Subcutaneous abdominal adipose tissue (tissue), 5 donors: ENCODE measurements at regions not wholly inside any gene's neighbourhood (a gene's known extent, or its start where the extent isn't known, plus 50 kb on each side); places are given as distances from the start of the nearest gene placed in this dataset.

Experiments used
- H3K27ac ChIP-seq: one replicate; pipeline ENCODE4 v1.7.0; 2013; ENCODE audit warnings: low read depth, mild to moderate bottlenecking, inconsistent platforms, low read length, moderate library complexity
- H3K27me3 ChIP-seq, 5 donors: one replicate each; pipeline ENCODE4 v1.7.0; 2013; ENCODE audit warnings: low read length in 5 of 5, inconsistent platforms in 1 of 5; ENCODE audit not compliant: control insufficient read depth in 5 of 5, insufficient read depth in 4 of 5
- H3K36me3 ChIP-seq, 5 donors: one replicate each; pipeline ENCODE4 v1.7.0; 2013; ENCODE audit warnings: low read length in 5 of 5; ENCODE audit not compliant: control insufficient read depth in 5 of 5, insufficient read depth in 5 of 5
- H3K4me1 ChIP-seq, 5 donors: one replicate each; pipeline ENCODE4 v1.7.0; 2013; ENCODE audit warnings: low read length in 5 of 5, mild to moderate bottlenecking in 3 of 5, moderate library complexity in 1 of 5; ENCODE audit not compliant: control insufficient read depth in 5 of 5, insufficient read depth in 5 of 5
- H3K4me3 ChIP-seq, 5 donors: one replicate each; pipeline ENCODE4 v1.7.0; 2013; ENCODE audit warnings: low read length in 5 of 5, low read depth in 1 of 5
- H3K9ac ChIP-seq, 5 donors: one replicate each; pipeline ENCODE4 v1.7.0; 2013; ENCODE audit warnings: low read length in 5 of 5, mild to moderate bottlenecking in 4 of 5, moderate library complexity in 3 of 5
- H3K9me3 ChIP-seq, 5 donors: one replicate each; pipeline ENCODE4 v1.7.0; 2013; ENCODE audit warnings: low read length in 5 of 5; ENCODE audit not compliant: control insufficient read depth in 5 of 5
- donor health status: healthy.
- donor health status: healthy.
- donor health status: healthy.
- donor health status: healthy.
- donor health status: healthy.

- Histone ChIP-seq H3K9ac (no peak overlapping the region), H3K27ac (no peak overlapping the region)
These were observed 1671.9 kb downstream of the NCAM2 start for GRCh38 chr21:22670148-22670547.

GRCh38 chr21:22679207-22679606, 1681.0 kb downstream of the NCAM2 start:
- Histone ChIP-seq H3K4me1 (no peaks in the 10 kb centered on the region), H3K9me3 (no peaks in the 10 kb centered on the region), H3K9ac (no peak overlapping the region), H3K27me3 (no peaks in the 10 kb centered on the region), H3K4me3 (no peak overlapping the region), H3K27ac (no peak overlapping the region), H3K36me3 (no peaks in the 10 kb centered on the region)

More at GRCh38 chr21:22670148-22670547, 1671.9 kb downstream of the NCAM2 start:
- H3K4me3 ChIP-seq, result no peak overlapping the region
- peaks cover 0 to 3% (median 0%) of the 10 kb centered on the region in 5 donors for H3K9me3 ChIP-seq
- H3K36me3 ChIP-seq, result no peaks in the 10 kb centered on the region
- no peaks in the 10 kb centered on the region for H3K4me1 ChIP-seq
- H3K27me3 ChIP-seq, result no peaks in the 10 kb centered on the region

GRCh38 chr21:22691658-22692057, 1693.4 kb downstream of the NCAM2 start:
- Histone ChIP-seq H3K36me3 (no peaks in the 10 kb centered on the region), H3K4me3 (no peak overlapping the region), H3K9ac (no peak overlapping the region), H3K4me1 (no peaks in the 10 kb centered on the region), H3K27me3 (no peaks in the 10 kb centered on the region), H3K9me3 (peaks cover 0 to 16% (median 14%) of the 10 kb centered on the region in 5 donors), H3K27ac (no peak overlapping the region)

- Histone ChIP-seq H3K4me1 (no peaks in the 10 kb centered on the region), H3K9me3 (no peaks in the 10 kb centered on the region), H3K36me3 (no peaks in the 10 kb centered on the region)
These were observed 1705.3 kb downstream of the NCAM2 start for GRCh38 chr21:22703521-22703920.

GRCh38 chr21:22710721-22711120, 1712.5 kb downstream of the NCAM2 start:
- Histone ChIP-seq H3K4me3 (no peak overlapping the region), H3K27me3 (no peaks in the 10 kb centered on the region), H3K36me3 (no peaks in the 10 kb centered on the region), H3K4me1 (peaks cover 0 to 13% (median 0%) of the 10 kb centered on the region in 5 donors), H3K9me3 (no peaks in the 10 kb centered on the region), H3K9ac (no peak overlapping the region), H3K27ac (no peak overlapping the region)

More at GRCh38 chr21:22703521-22703920, 1705.3 kb downstream of the NCAM2 start:
- Histone ChIP-seq H3K27me3 (no peaks in the 10 kb centered on the region), H3K4me3 (no peak overlapping the region), H3K9ac (no peak overlapping the region), H3K27ac (no peak overlapping the region)

GRCh38 chr21:22711636-22712035, 1713.4 kb downstream of the NCAM2 start:
- H3K9ac ChIP-seq, result no peak overlapping the region
- no peaks in the 10 kb centered on the region for H3K27me3 ChIP-seq
- H3K9me3 ChIP-seq, result no peaks in the 10 kb centered on the region
- H3K36me3 ChIP-seq, result no peaks in the 10 kb centered on the region
- H3K4me3 ChIP-seq, result no peak overlapping the region
- H3K4me1 ChIP-seq, result peaks cover 0 to 13% (median 0%) of the 10 kb centered on the region in 5 donors
- no peak overlapping the region for H3K27ac ChIP-seq

DNA sequence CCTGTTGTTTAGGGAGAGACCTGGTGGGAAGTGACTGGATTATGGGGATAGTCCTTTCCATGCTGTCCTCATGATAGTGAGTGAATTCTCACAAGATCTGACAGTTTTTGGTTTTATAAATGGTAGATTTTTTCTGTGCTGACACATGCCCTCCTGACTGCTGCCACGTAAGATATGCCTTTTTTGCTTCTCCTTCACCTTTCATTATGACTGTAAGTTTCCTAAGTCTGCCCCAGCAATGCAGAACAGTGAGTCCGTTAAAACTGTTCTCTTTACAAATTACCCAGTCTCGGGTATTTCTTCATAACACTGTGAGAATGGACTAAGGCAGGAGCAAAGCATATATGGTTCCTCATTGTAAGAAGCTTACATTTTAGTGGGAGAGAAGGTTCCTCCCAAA, 1727.2 kb downstream of the NCAM2 start:
- Histone ChIP-seq H3K36me3 (no peaks in the 10 kb centered on the region), H3K27ac (no peak overlapping the region), H3K4me1 (no peaks in the 10 kb centered on the region), H3K27me3 (no peaks in the 10 kb centered on the region), H3K4me3 (no peak overlapping the region), H3K9ac (no peak overlapping the region), H3K9me3 (peaks cover 2 to 23% (median 21%) of the 10 kb centered on the region in 5 donors)

DNA sequence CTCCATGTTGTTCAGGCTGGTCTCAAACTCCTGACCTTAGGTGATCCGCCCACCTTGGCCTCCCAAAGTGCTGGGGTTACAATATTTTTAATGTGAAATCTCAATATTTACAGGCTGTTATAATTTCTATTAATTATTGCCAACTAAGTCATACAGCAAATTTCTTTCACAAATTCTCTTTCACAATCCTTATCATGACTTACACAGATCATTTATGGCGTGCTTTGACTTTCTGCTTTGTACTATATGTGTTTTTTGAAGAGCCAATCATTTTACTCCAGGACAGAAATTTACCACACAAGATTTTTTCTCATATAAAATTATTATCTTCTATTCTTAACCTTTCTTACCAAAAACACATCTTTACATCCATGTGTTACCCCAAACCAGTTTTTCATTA, 1729.9 kb downstream of the NCAM2 start:
- Histone ChIP-seq H3K9me3 (peaks cover 2 to 29% (median 23%) of the 10 kb centered on the region in 5 donors), H3K27me3 (no peaks in the 10 kb centered on the region)

DNA sequence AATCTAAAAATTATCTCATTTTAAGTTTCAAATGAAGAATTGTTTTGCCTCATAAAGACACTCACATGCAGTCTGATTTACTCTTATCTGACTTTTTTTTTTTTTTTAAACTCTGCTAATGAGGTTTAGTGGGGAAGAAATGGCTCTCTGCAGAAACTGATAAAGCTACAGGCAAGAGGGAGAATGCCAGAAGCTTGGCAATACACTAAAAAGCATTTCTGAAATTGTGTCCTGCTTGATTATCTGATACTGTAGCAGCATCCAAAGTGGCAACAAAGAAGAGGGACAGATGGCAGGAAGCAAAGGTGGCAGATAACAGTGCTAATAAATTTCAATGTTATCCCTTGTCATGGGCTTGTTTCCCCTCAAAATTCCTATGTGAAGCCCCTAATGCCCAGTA, 1744.9 kb downstream of the NCAM2 start:
- Histone ChIP-seq H3K27ac (no peak overlapping the region), H3K27me3 (no peaks in the 10 kb centered on the region), H3K36me3 (no peaks in the 10 kb centered on the region)

More for the DNA sequence above, 1729.9 kb downstream of the NCAM2 start:
- Histone ChIP-seq H3K9ac (no peak overlapping the region), H3K4me1 (no peaks in the 10 kb centered on the region), H3K4me3 (no peak overlapping the region), H3K36me3 (no peaks in the 10 kb centered on the region), H3K27ac (no peak overlapping the region)

DNA sequence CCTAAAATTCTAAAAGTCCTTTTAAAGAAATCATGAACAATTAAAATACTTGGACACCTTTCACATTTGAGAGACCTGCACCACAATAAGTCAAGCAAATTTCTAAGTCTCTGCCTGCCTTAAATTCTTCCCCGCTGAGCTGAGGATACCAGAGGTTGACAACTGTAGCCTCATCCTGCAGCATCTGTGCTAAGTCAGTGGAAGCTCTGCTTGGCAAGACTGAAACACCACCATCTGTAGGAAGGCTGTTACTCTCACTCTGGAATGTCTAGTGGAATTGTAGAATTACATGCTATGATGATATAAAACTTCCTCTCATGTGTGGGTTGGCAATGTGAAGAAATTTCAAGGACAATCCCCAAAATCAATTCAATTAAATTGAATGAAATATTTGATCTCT, 1756.5 kb downstream of the NCAM2 start:
- Histone ChIP-seq H3K4me1 (no peaks in the 10 kb centered on the region), H3K9me3 (no peaks in the 10 kb centered on the region), H3K9ac (no peak overlapping the region), H3K4me3 (no peak overlapping the region), H3K27me3 (no peaks in the 10 kb centered on the region), H3K36me3 (no peaks in the 10 kb centered on the region), H3K27ac (no peak overlapping the region)

More for the DNA sequence above, 1744.9 kb downstream of the NCAM2 start:
- no peak overlapping the region for H3K9ac ChIP-seq
- H3K4me3 ChIP-seq, result no peak overlapping the region
- no peaks in the 10 kb centered on the region for H3K4me1 ChIP-seq
- peaks cover 0 to 8% (median 0%) of the 10 kb centered on the region in 5 donors for H3K9me3 ChIP-seq

DNA sequence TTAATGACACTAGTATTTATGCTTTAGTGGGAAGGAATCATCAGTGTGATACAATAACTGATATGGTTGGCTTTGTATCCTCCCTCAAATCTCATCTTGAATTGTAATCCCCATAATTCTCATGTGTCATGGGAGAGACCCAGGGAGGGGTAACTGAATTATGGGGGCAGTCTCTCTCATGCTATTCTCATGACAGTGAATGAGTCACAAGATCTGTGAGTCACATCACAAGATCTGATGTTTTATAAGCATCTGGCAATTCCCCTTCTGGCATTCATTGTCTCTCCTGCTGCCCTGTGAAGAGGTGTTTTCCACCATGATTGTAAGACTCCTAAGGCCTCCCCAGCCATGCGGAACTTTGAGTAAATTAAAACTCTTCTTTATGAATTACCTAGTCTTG, 1760.3 kb downstream of the NCAM2 start:
- Histone ChIP-seq H3K36me3 (no peaks in the 10 kb centered on the region), H3K4me1 (no peaks in the 10 kb centered on the region)

More for the DNA sequence above, 1760.3 kb downstream of the NCAM2 start:
- Histone ChIP-seq H3K4me3 (no peak overlapping the region), H3K9me3 (no peaks in the 10 kb centered on the region), H3K9ac (no peak overlapping the region), H3K27me3 (no peaks in the 10 kb centered on the region), H3K27ac (no peak overlapping the region)
